Vagina (tissue), 2 donors: ENCODE measurements at regions not wholly inside any gene's neighbourhood (a gene's known extent, or its start where the extent isn't known, plus 50 kb on each side); places are given as distances from the start of the nearest gene placed in this dataset.

Experiments
- DNase-seq, 2 donors: peaks; one replicate each; pipeline ENCODE4 v3.0.0-alpha.2; 2017; ENCODE audit errors: extremely low spot score in 2 of 2
- H3K27ac ChIP-seq: fragments of 200-600 bp; sonication (generic); one replicate; pipeline ENCODE4 v1.5.1; 2019
- H3K27me3 ChIP-seq: fragments of 200-600 bp; sonication (generic); one replicate; pipeline ENCODE4 v1.5.1; 2019
- H3K36me3 ChIP-seq, 2 donors: fragments of 200-600 bp; sonication (generic); one replicate each; pipeline ENCODE4 v1.5.1; 2017 to 2019
- H3K4me1 ChIP-seq: fragments of 200-600 bp; sonication (generic); one replicate; pipeline ENCODE4 v1.5.1; 2019
- H3K4me3 ChIP-seq, 2 donors: fragments of 200-600 bp; sonication (generic); 1 replicate in 1 of 2; 2 replicates in 1 of 2; pipeline ENCODE4 v1.5.1; 2016 to 2019
- H3K9me3 ChIP-seq: fragments of 200-600 bp; sonication (generic); one replicate; pipeline ENCODE4 v1.5.1; 2019
- CTCF ChIP-seq, 3 experiments: fragments of 450-650 bp in 2 of 3; fragments of 200-600 bp in 1 of 3; sonication (generic) in 1 of 3; IDR thresholded peaks; one replicate each; pipeline ENCODE4 v1.5.1; 2017 to 2019; ENCODE audit warnings: antibody characterized with exemption in 3 of 3, mild to moderate bottlenecking in 2 of 3, moderate library complexity in 2 of 3
- POLR2A ChIP-seq, 2 donors: fragments of 450-650 bp; IDR thresholded peaks; one replicate each; pipeline ENCODE4 v1.6.1; 2017; ENCODE audit warnings: antibody characterized with exemption in 2 of 2, mild to moderate bottlenecking in 2 of 2, moderate library complexity in 2 of 2
- POLR2AphosphoS5 ChIP-seq, 2 donors: sonication (generic); formaldehyde crosslinking; IDR thresholded peaks; one replicate each; pipeline ENCODE4 v1.9.0; 2017; ENCODE audit warnings: antibody characterized with exemption in 2 of 2, mild to moderate bottlenecking in 2 of 2, low read depth in 1 of 2; ENCODE audit not compliant: insufficient read depth in 1 of 2
- intact Hi-C: fragments of 100-400 bp; cut with DNase I; formaldehyde crosslinking; loops from one replicate; pipeline ENCODE4 v1.15.1; 2023

DNA sequence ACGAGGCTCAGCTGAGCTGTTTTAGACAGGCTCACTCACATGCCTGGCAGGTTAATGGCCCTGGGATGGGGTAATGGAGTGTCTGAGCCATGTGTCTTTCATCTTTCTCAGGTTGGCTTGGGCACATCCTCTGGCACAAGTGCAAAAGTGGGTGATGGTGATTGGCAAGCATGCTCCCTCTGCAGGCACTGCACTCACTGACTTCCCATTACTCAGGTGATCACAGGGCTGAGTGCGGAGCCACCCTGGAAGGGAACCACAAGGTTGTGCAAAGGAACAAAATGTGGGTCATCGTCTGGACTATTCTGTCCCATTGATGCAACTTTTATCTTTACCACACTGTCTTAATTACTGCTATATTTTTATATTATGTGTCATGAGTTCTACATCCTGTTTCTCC is 244.1 kb upstream of the AKR1E2 start:
- Histone ChIP-seq H3K27ac (no peak overlapping the region), H3K4me3 (no peak overlapping the region), H3K9me3 (no peaks in the 10 kb centered on the region), H3K36me3 (no peaks in the 10 kb centered on the region), H3K4me1 (no peaks in the 10 kb centered on the region), H3K27me3 (no peaks in the 10 kb centered on the region)
- TF ChIP-seq POLR2A (IDR thresholded peaks at IDR 0.05) = no peak
- no peak for TF ChIP-seq CTCF (IDR thresholded peaks at IDR 0.05)
- no peak for TF ChIP-seq POLR2AphosphoS5 (IDR thresholded peaks at IDR 0.05; ENCODE audit: insufficient read depth in 1 of 2, low read depth in 1 of 2)
- no peak for DNase-seq
- intact Hi-C loops = no loop called here

GRCh38 chr10:4579844-4580243 is 246.2 kb upstream of the AKR1E2 start:
- no peak overlapping the region for H3K4me3 ChIP-seq
- no peaks in the 10 kb centered on the region for H3K9me3 ChIP-seq
- intact Hi-C loops = no loop called here
- DNase-seq = no peak
- H3K27me3 ChIP-seq = no peaks in the 10 kb centered on the region
- no peaks in the 10 kb centered on the region for H3K4me1 ChIP-seq
- no peak overlapping the region for H3K27ac ChIP-seq
- TF ChIP-seq POLR2A (IDR thresholded peaks at IDR 0.05) (no peak), POLR2AphosphoS5 (IDR thresholded peaks at IDR 0.05; ENCODE audit: insufficient read depth in 1 of 2, low read depth in 1 of 2) (no peak), CTCF (IDR thresholded peaks at IDR 0.05) (no peak)
- no peaks in the 10 kb centered on the region for H3K36me3 ChIP-seq

GRCh38 chr10:4576206-4576605 is 249.8 kb upstream of the AKR1E2 start:
- no peaks in the 10 kb centered on the region for H3K4me1 ChIP-seq
- TF ChIP-seq CTCF (IDR thresholded peaks at IDR 0.05) = no peak
- H3K4me3 ChIP-seq = no peak overlapping the region
- H3K27me3 ChIP-seq = no peaks in the 10 kb centered on the region
- intact Hi-C loops = no loop called here
- no peak overlapping the region for H3K27ac ChIP-seq
- DNase-seq = no peak
- H3K9me3 ChIP-seq = no peaks in the 10 kb centered on the region
- H3K36me3 ChIP-seq = no peaks in the 10 kb centered on the region

GRCh38 chr10:4569151-4569550 is 256.9 kb upstream of the AKR1E2 start:
- no peak for DNase-seq
- Histone ChIP-seq H3K9me3 (no peaks in the 10 kb centered on the region), H3K4me1 (no peaks in the 10 kb centered on the region), H3K27ac (no peak overlapping the region), H3K4me3 (no peak overlapping the region), H3K27me3 (no peaks in the 10 kb centered on the region), H3K36me3 (no peaks in the 10 kb centered on the region)
- no peak for TF ChIP-seq POLR2AphosphoS5 (IDR thresholded peaks at IDR 0.05; ENCODE audit: insufficient read depth in 1 of 2, low read depth in 1 of 2)
- no peak for TF ChIP-seq POLR2A (IDR thresholded peaks at IDR 0.05)
- TF ChIP-seq CTCF (IDR thresholded peaks at IDR 0.05) = no peak
- intact Hi-C loops = no loop called here

DNA sequence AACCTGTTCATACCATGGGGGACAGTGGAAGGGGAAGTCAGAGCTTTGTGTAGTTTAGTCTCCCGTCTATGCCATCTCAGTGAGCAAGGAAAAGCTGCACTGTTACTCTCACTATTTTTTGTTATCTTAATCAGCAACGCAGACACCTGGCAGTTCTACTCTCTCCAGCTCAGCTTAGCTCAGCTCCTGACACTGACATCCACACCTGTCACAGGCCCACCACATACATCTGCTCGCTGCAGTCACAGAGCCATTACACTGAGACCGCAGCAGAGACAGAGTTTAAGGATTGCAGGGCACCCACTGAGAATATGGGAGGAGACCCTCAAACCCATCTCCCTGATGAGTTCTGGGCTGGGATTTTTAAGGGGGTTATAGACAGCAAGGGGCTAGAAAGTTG is 257.3 kb upstream of the AKR1E2 start:
- no peaks in the 10 kb centered on the region for H3K27me3 ChIP-seq
- no peaks in the 10 kb centered on the region for H3K9me3 ChIP-seq
- H3K27ac ChIP-seq = no peak overlapping the region
- TF ChIP-seq POLR2AphosphoS5 (IDR thresholded peaks at IDR 0.05; ENCODE audit: insufficient read depth in 1 of 2, low read depth in 1 of 2) (no peak), POLR2A (IDR thresholded peaks at IDR 0.05) (no peak), CTCF (IDR thresholded peaks at IDR 0.05) (no peak)
- intact Hi-C loops = no loop called here
- DNase-seq = no peak
- no peak overlapping the region for H3K4me3 ChIP-seq
- H3K36me3 ChIP-seq = no peaks in the 10 kb centered on the region
- no peaks in the 10 kb centered on the region for H3K4me1 ChIP-seq
